Stimulated activated CD4-positive, alpha-beta T cell treated with anti-CD3 and anti-CD28 coated beads, Interleukin-4, amount 100 ng/mL, for 24 hours (primary cell): ENCODE measurements at regions not wholly inside any gene's neighbourhood (a gene's known extent, or its start where the extent isn't known, plus 50 kb on each side); places are given as distances from the start of the nearest gene placed in this dataset.
A peak's percentile ranks its signal among the peaks of the same experiment; 100 is the strongest.
"Not testable (repeated sequence)": the region's sequence is repeated elsewhere in the genome, so short reads cannot be mapped to it uniquely, and the experiment has no call there.

Source experiments
- DNase-seq: peaks from one replicate; pipeline ENCODE4 v3.0.0-alpha.2; 2020

GRCh38 chr7:130948822-130949221 is 214.8 kb upstream of the KLF14 start:
- DNase-seq, result no peak

GRCh38 chr7:130949550-130949949 is 215.5 kb upstream of the KLF14 start:
- no peak for DNase-seq

DNA sequence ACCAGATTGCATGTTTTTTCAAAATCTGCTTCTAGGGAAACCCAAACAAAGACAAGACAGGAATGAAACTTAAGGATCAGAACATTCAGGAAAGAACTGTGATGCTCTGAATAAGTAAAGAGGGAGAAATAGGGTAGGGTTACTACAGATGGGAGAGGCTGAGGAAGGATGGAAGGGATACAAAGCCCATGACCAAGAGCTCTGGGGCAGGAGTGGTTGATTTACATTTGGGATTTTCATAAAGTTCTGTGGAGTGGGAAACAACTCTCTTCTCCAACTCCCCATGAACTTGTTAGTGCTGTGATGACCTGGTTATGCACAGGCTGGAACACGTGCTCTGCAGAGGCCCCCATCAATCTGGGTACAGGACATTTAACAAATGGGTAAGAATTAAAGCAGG is 216.0 kb upstream of the KLF14 start:
- DNase-seq, result no peak

DNA sequence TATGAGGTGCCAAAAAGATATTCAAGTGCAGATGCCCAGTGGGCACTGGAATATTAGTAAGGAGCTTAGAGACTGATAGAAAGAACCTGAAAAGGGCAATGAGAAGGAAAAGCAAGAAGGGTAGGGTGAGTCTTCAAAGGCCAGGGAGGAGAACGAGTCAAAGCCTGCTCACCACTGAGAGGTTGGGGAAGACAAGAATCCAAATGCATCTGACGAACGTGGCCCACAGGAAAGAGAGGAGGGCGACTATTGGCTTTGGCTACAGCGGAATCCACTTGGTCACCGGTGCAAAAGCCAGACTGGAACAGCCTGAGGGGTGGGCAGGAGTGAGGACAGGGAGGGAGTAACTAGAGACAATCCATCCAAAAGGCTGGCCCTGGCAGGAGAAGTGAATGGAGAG is 216.7 kb upstream of the KLF14 start:
- DNase-seq, result no peak

DNA sequence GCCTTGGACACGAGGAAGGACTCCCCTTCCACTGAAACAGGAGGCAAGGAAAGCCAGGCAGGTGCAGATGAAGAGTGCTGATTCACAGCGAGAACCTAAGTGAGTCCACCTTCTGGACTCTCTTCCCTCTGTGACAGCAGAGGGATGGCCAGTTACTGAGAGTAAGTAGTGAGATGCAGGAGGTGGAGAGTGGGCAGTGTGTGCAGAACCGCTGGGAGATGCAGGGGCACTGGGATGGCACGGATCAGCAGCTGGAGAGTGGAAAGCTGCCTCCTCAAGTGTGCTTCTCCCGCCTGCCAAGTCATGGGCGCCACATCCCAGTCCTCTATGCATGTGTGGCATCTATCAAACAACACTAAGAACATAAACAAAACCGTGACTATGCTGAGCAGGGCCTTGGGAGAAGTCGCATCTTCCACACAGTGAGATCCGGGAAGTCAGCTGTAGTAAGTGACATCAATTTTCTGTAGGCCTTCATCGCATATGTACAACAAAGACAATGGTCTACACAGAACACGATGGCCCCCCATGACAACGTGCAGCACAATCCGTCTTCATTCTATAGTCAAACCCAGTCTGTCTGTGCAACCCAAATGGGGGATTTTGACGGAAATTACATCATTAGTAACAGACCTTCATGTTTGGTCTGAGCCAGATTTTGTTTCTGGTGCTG is 217.4 kb upstream of the KLF14 start:
- DNase-seq, result no peak

GRCh38 chr7:130951976-130952876 is 218.2 kb upstream of the KLF14 start:
- no peak for DNase-seq

- no peak for DNase-seq
Measured at GRCh38 chr7:130953196-130953595, 219.2 kb upstream of the KLF14 start.

DNA sequence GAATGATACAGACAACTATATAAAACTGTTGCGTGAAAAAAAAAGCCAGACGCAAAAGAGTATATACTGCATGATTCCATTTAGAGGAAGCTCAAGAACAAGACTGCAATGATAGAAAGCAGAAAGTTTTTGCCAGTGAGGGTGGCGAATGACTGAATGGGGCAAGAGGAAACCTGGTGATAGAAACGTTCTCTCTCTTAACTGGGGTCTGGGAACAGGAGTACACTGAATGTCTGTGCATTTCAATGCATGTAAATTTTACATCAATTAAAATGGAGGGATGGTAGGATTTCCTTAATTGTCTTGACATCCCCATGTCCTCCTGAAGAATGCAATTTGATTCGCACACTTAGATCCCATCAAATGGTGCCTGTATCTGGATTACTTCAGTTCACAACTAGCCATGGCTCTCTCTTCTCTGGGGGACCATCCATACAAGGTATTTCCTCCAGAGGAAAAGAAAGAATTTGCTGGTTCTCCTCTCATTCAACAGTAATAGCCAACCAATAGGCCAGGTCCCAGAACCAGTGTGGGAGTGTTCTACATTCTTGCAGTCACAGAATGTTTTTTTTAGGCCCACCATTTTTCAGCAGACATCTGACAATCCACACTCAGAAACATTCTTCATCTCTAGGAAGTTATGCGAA is 221.0 kb upstream of the KLF14 start:
- DNase-seq, result no peak

- DNase-seq, result no peak
Measured at GRCh38 chr7:130955565-130955919, 221.5 kb upstream of the KLF14 start.

DNA sequence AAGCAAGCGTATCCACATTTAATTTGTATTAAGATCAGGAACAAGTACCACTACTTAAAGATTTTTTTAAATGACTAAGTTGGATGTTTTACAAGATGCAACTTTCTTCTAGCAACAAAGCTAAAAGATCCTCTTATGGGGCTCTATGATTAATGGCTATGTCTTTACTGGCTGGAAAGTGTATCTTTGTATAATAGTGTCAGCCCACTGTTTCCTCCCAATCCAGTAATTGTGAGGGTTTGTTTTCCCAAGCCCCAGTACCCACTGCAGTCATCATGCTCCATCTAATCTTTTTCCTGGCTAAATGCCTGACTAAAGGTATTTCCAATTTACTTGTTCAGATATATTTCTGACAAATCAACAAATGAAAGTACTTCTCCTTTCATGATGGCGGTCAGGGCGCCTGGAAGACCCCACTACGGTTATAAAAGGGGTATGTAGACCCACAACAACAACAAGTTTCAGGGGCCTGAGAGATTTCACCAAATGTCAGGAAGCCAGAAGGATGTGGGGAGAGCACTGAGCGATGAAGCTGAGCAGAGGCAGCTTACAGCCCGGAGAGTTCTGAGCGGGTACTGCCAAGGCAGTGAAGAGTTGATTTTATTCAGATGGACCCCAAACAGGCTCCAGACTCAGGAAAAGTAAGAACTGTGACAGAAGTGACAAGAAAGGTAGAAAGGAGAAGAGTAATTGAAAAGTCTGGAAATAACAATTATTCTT is 222.6 kb upstream of the KLF14 start:
- no peak for DNase-seq

DNA sequence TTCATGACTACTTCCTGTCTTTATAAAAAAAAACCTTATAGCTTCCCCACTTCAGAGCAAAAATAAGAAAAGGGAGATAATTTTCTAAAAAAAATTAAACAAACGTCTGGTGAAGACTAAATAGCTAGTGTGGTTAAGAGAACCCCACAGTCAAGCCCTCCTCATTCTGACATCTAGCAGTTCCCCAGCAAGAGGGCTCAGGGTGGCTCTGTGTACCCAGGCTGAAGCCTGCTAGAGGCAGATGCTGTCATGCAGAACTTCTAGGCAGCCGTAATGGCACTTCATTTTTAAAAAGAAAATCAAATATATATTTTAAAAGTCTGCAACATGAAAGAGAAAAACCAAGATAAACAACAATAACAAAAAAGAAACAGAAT is 223.1 kb upstream of the KLF14 start:
- DNase-seq, result no peak

DNA sequence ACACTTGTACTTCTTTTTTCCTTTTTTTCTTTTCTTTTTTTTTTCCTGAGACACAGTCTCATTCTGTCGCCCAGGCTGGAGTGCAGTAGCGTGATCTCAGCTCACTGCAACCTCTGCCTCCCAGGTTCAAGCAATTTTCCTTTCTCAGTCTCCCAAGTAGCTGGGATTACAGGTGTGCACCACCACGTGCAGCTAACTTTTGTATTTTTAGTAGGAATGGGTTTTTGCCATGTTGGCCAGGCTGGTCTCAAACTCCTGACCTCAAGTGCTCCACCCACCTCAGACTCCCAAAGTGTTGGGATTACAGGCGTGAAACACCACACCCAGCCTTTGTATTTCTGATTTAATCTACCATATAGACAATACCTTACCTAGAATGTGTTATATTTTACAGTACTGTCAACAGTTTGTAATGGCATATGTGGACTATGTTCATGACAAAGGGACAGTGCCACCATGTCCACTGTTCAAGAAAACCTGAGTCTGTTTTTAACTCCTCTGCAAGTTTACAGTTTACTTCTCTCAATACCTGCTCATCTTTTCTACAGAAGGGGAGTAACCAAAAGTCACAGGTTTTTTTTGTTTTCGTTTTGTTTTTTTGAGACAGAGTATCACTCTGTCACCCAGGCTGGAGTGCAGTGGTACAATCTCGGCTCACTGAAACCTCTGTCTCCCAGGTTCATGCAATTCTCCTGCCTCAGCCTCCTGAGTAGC is 223.9 kb upstream of the KLF14 start:
- not testable (repeated sequence) for DNase-seq

DNA sequence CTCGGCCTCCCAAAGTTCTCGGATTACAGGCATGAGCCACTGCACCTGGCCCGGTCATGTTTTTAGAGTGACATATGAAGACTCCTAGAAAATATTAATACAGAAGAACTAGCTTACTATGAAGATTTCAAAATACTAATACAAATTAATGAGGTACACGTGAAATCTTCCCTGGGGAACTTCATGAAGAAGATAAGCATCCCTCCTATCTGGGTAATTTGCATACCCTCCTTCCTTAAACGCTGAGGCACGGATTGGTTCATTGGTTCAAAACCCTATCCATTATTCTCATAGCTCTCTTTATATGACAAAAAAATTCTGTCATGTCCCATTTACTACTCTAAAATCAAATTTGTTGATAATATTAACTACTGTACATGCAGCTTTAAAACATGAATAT is 224.8 kb upstream of the KLF14 start:
- DNase-seq, result no peak

- DNase-seq, result peak; percentile 76
Measured at GRCh38 chr7:130959743-130960207, 225.8 kb upstream of the KLF14 start.

DNA sequence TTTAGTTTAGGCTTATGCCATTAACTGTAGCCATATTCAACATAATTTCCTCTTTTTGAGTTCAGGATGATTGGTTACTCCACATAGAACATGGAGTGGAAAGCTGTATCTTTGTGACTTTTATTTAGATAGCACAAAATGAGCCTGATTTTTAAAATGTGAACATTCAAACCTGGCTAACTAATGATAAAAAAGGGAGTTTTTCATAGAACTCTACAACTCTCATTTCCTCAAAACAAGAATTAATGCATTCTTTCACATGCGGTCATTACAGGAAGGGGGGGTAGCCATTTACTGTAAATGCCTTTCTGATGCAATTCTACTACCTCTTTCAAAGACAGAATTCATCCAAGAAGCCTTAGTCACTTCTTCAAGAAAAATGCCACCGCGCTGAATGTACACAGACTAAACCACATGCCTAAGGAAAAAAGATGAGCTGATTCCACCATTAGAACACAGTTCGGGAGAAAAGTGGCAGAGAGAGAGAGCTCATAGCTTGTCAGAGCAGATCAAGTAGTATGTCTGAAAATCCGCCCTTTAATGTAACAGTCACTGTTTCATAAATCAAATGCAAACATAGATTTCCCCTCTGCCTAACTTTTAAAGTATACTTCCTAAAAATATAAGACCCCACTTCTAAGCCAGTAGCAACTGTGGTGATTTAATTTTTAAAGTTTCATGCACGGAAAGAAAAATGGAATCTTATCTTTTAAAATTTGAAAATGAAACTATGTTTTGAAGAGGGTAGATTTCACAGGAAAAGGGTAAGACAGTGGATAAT is 226.4 kb upstream of the KLF14 start:
- peak; percentile 72 for DNase-seq

- peak; percentile 89 for DNase-seq
Measured at GRCh38 chr7:130961128-130961601, 227.2 kb upstream of the KLF14 start.

DNA sequence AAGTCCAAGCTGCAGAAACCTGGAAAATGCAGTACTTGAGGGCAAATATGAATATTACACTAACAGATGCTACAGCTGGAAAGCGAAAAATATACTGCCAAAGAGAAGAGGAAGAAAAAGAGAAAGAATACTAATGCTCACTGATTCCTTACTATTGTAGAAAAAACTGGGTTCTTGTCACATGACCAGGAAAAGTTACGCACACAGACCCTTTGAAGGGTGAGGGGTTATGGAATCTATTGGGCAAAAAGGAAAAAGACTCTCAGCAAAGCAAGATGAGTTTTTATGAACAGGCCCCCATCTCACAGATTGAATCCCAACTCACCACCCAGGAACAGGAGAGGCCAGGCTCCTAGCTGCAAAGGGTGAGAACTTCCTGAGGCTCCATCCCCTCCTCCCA is 228.1 kb upstream of the KLF14 start:
- DNase-seq, result no peak

DNA sequence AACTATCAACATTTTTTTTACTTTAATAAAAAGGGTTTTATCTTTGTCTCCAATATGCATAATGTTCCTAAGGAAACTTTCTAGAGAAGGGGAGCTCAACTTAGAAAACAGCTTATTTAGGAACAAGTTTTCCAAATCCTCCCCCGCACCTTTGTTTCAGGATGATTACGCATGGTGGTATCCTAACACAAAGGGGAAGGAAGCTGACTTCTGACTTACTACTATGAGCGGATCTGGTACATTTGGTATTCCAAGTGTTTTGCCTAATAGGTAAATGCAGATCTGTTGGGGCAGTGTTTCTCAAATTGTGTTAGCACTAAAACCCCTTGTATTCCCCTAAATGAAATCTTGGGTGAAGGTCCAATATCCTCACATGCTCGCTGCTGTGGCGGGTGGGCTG is 229.3 kb upstream of the KLF14 start:
- DNase-seq, result no peak

DNA sequence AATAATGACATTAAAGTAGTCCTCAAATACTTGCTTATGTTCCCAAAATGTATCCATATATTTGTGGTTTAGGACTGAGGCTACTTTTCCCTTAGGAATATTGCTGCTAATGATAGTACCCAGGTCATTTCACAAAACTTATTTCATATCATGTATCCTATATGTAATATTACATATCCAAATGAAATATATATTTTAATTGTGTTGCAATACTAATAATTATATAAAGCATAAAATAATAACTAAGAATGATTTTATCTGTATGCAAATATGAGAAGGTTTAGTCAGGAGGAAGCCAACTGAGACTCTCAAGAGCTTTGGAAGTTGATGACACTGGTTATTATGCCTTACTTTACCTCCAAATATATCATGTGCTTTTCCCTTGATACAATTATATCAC is 231.5 kb upstream of the KLF14 start:
- DNase-seq, result no peak

DNA sequence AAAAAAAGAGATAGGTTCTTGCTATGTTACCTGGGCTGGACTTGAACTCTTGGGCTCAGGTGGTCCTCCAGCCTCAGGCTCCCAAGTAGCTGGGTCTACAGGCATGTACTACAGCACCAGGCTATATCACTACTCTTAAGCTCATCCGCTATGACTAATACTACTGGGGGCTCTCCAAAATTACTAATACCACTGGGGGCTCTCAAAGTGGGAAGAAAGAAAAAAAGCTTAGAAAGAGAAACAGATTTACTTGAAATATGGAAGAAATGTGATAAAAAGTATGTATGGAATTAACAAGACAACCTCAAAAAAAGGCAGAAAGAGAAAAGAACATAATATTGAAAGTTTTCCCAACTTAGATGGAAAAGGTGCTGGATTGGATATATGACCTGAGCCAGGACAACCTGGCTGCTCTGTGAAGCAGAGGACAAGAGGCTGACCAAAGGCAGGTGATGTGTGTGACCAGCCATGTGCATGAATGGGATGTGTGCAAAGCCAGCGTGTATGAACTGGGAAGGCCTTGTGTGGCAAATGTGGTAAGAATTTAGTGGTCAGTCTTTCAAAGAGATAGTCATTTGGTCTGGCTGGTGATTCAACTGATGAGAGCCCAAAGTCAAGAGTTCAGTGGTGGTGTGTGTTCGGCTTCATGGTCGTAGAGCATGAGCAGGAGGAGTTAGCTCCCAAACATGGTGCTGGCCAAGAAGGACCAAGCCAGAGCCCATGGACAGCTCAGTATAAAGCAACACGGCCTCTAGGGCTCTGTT is 232.4 kb upstream of the KLF14 start:
- no peak for DNase-seq

DNA sequence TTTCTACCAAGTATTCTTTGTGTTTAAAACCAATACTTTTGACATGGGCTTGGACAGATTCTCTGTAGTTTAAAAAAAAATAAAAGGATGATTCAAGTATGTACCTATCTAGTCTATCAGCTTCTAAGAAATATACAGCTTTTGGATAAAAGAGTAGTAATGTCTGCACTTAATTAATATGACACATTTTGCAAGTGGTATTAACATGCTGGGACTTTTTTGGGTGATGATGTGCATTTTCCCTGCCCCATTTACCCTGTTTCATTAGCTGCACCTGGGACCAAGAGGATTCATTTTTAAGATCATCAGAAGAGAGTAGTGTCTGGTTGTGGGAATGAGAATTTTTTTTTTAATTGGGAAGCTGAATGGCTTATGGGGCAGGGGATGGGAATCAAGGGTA is 236.2 kb upstream of the KLF14 start:
- peak; percentile 66 for DNase-seq
